H1 (cell line): ENCODE measurements at regions not wholly inside any gene's neighbourhood (a gene's known extent, or its start where the extent isn't known, plus 50 kb on each side); places are given as distances from the start of the nearest gene placed in this dataset.

Experiments
- CTCF ChIA-PET: fragments of 300-600 bp; sonication (Branson Sonifier 250); formaldehyde crosslinking; loops from one replicate; lab custom pipeline; 2021; ENCODE audit not compliant: partially characterized antibody; lab: Charles Lee
- POLR2A ChIA-PET: fragments of 300-600 bp; sonication (Branson Sonifier 250); formaldehyde crosslinking; loops from one replicate; lab custom pipeline; 2021; ENCODE audit warnings: inconsistent platforms; ENCODE audit not compliant: partially characterized antibody; lab: Charles Lee
- DNase-seq, 2 experiments: peaks; one replicate each; pipeline versions ENCODE4 v3.0.0 to v3.0.0-alpha.2; 2010 to 2022; ENCODE audit warnings: low spot score in 2 of 2, low read depth in 1 of 2, mixed read lengths in 1 of 2
- FAIRE-seq: peaks from 2 replicates; lab custom pipeline; 2011; peaks lifted over from hg19 to GRCh38; lab: Jason Lieb, UNC
- H2AFZ ChIP-seq: 2 replicates; pipeline ENCODE4 v1.8.1; 2012; ENCODE audit warnings: low read length, inconsistent platforms
- H2AK5ac ChIP-seq: 2 replicates; pipeline ENCODE4 v1.6.1; 2013; ENCODE audit warnings: low read depth, low read length
- H2BK120ac ChIP-seq: replicated peaks from 2 replicates; pipeline ENCODE3; 2013; ENCODE audit warnings: low read depth, low read length, inconsistent platforms
- H2BK12ac ChIP-seq: 2 replicates; pipeline ENCODE4 v1.6.1; 2013; ENCODE audit warnings: low read depth, low read length
- H2BK15ac ChIP-seq: 2 replicates; pipeline ENCODE4 v1.6.1; 2013; ENCODE audit warnings: low read length
- H2BK20ac ChIP-seq: 2 replicates; pipeline ENCODE4 v1.6.1; 2013; ENCODE audit warnings: low read length
- H2BK5ac ChIP-seq: 2 replicates; pipeline ENCODE4 v1.6.1; 2013; ENCODE audit warnings: low read depth, low read length
- H3K14ac ChIP-seq: 2 replicates; pipeline ENCODE4 v1.6.1; 2013; ENCODE audit warnings: inconsistent platforms; ENCODE audit not compliant: insufficient read length
- H3K18ac ChIP-seq: 2 replicates; pipeline ENCODE4 v1.6.1; 2013; ENCODE audit warnings: low read length; ENCODE audit errors: extremely low read depth
- H3K23ac ChIP-seq: 2 replicates; pipeline ENCODE4 v1.6.1; 2013; ENCODE audit warnings: inconsistent platforms; ENCODE audit not compliant: insufficient read length
- H3K23me2 ChIP-seq: 2 replicates; pipeline ENCODE4 v1.6.1; 2013; ENCODE audit warnings: low read depth, low read length
- H3K27ac ChIP-seq: 2 replicates; pipeline ENCODE4 v1.6.1; 2011; ENCODE audit warnings: low read depth, low read length, inconsistent platforms
- H3K27me3 ChIP-seq, 4 experiments: replicated peaks in 1 of 4; 1 replicate in 1 of 4; 2 replicates in 3 of 4; pipeline versions ENCODE4 v1.6.1 to v1.8.1; 2011 to 2013; ENCODE audit warnings: low read length in 3 of 4, mild to moderate bottlenecking in 3 of 4, inconsistent platforms in 2 of 4, mixed read lengths in 2 of 4, moderate library complexity in 1 of 4; ENCODE audit not compliant: control insufficient read depth in 3 of 4, insufficient read depth in 3 of 4; ENCODE audit errors: extremely low read depth in 1 of 4
- H3K36me3 ChIP-seq, 4 experiments: 2 replicates each; pipeline versions ENCODE4 v1.6.1 to v1.8.1; 2011 to 2013; ENCODE audit warnings: mild to moderate bottlenecking in 4 of 4, low read length in 3 of 4, moderate library complexity in 2 of 4, control low read depth in 1 of 4, inconsistent platforms in 1 of 4; ENCODE audit not compliant: insufficient read depth in 4 of 4, control insufficient read depth in 2 of 4
- H3K4ac ChIP-seq: replicated peaks from 2 replicates; pipeline ENCODE3; 2013; ENCODE audit warnings: low read length, low read depth, mixed read lengths, inconsistent platforms; ENCODE audit not compliant: insufficient read length
- H3K4me1 ChIP-seq, 4 experiments: replicated peaks in 1 of 4; 1 replicate in 1 of 4; 2 replicates in 3 of 4; pipeline versions ENCODE4 v1.6.1 to v1.8.1; 2011 to 2013; ENCODE audit warnings: low read length in 3 of 4, inconsistent platforms in 2 of 4, mixed read lengths in 1 of 4; ENCODE audit not compliant: insufficient read depth in 4 of 4, control insufficient read depth in 3 of 4
- H3K4me2 ChIP-seq, 2 experiments: 2 replicates each; pipeline versions ENCODE4 v1.6.1 to v1.8.1; 2011 to 2013; ENCODE audit warnings: low read depth in 2 of 2, low read length in 2 of 2, control low read depth in 1 of 2, inconsistent platforms in 1 of 2, mild to moderate bottlenecking in 1 of 2; ENCODE audit not compliant: insufficient read depth in 1 of 2
- H3K4me3 ChIP-seq, 4 experiments: fragments of 200-600, 300-600 bp in 1 of 4; sonication (generic), shearing (Covaris generic), sonication (Bioruptor Twin) in 1 of 4; 2 replicates each; pipeline versions ENCODE4 v1.5.1 to v1.8.1; 2011 to 2016; ENCODE audit warnings: low read length in 4 of 4, low read depth in 3 of 4, control low read depth in 2 of 4, inconsistent platforms in 2 of 4, mild to moderate bottlenecking in 2 of 4, mixed read lengths in 1 of 4, moderate library complexity in 1 of 4; ENCODE audit not compliant: insufficient read depth in 2 of 4; ENCODE audit errors: extremely low read depth in 1 of 4
- H3K56ac ChIP-seq: replicated peaks from 2 replicates; pipeline ENCODE3; 2013; ENCODE audit warnings: low read depth, mild to moderate bottlenecking, mixed read lengths, low read length, inconsistent platforms; ENCODE audit not compliant: insufficient read length
- H3K79me1 ChIP-seq: 2 replicates; pipeline ENCODE4 v1.6.1; 2013; ENCODE audit warnings: low read depth, low read length, control low read depth
- H3K79me2 ChIP-seq, 2 experiments: 2 replicates each; pipeline versions ENCODE4 v1.6.1 to v1.8.1; 2012 to 2013; ENCODE audit warnings: low read length in 2 of 2, mild to moderate bottlenecking in 2 of 2, inconsistent platforms in 1 of 2; ENCODE audit not compliant: insufficient read depth in 2 of 2, control insufficient read depth in 1 of 2
- H3K9ac ChIP-seq, 4 experiments: replicated peaks in 1 of 4; 1 replicate in 1 of 4; 2 replicates in 3 of 4; pipeline versions ENCODE4 v1.6.1 to v1.8.1; 2011 to 2013; ENCODE audit warnings: low read depth in 3 of 4, low read length in 3 of 4, control low read depth in 2 of 4, mild to moderate bottlenecking in 2 of 4, moderate library complexity in 2 of 4, inconsistent platforms in 1 of 4; ENCODE audit errors: extremely low read depth in 1 of 4
- H3K9me3 ChIP-seq, 2 experiments: 2 replicates each; pipeline versions ENCODE4 v1.6.1 to v1.8.1; 2012 to 2013; ENCODE audit warnings: mild to moderate bottlenecking in 2 of 2, moderate library complexity in 2 of 2, control low read depth in 1 of 2, inconsistent platforms in 1 of 2, low read depth in 1 of 2, low read length in 1 of 2, mixed read lengths in 1 of 2; ENCODE audit not compliant: insufficient read depth in 2 of 2
- H4K20me1 ChIP-seq, 2 experiments: replicated peaks in 1 of 2; 2 replicates each; pipeline versions ENCODE3 to v1.8.1; 2011 to 2013; ENCODE audit warnings: inconsistent platforms in 2 of 2, low read length in 2 of 2, mild to moderate bottlenecking in 1 of 2; ENCODE audit not compliant: insufficient read depth in 2 of 2, control insufficient read depth in 1 of 2
- H4K5ac ChIP-seq: 2 replicates; pipeline ENCODE4 v1.6.1; 2013; ENCODE audit warnings: low read length, low read depth, mixed read lengths, inconsistent platforms; ENCODE audit not compliant: insufficient read length
- H4K8ac ChIP-seq: 2 replicates; pipeline ENCODE4 v1.8.0; 2013; ENCODE audit warnings: mild to moderate bottlenecking, moderate library complexity, low read length, inconsistent platforms; ENCODE audit not compliant: insufficient read depth; ENCODE audit errors: extremely low read depth
- H4K91ac ChIP-seq: replicated peaks from 2 replicates; pipeline ENCODE3; 2013; ENCODE audit warnings: low read length, mixed read lengths, inconsistent platforms; ENCODE audit not compliant: insufficient read length
- CREB1 ChIP-seq: IDR thresholded peaks from 2 replicates; pipeline ENCODE4 v1.6.1; 2012; ENCODE audit warnings: inconsistent platforms
- CTBP2 ChIP-seq: IDR thresholded peaks from 2 replicates; pipeline ENCODE4 v1.7.0; 2011; ENCODE audit warnings: borderline replicate concordance, mild to moderate bottlenecking, moderate library complexity, mixed read lengths, low read length; ENCODE audit not compliant: insufficient read depth, insufficient read length
- EP300 ChIP-seq, 2 experiments: IDR thresholded peaks; 1 replicate in 1 of 2; 2 replicates in 1 of 2; pipeline ENCODE4 v1.6.1; 2011 to 2012; ENCODE audit warnings: low read depth in 2 of 2, low read length in 2 of 2, mild to moderate bottlenecking in 2 of 2, borderline replicate concordance in 1 of 2, inconsistent platforms in 1 of 2, moderate library complexity in 1 of 2
- FOSL1 ChIP-seq: IDR thresholded peaks from 2 replicates; pipeline ENCODE4 v1.6.1; 2011; ENCODE audit warnings: mild to moderate bottlenecking, low read depth, low read length, moderate library complexity; ENCODE audit not compliant: insufficient read depth
- JUN ChIP-seq: IDR thresholded peaks from 2 replicates; pipeline ENCODE4 v1.6.1; 2011; ENCODE audit warnings: low read depth, mild to moderate bottlenecking, improper control_type of control experiment, low read length
- KDM5A ChIP-seq: fragments of 200-600 bp; IDR thresholded peaks from 2 replicates; pipeline ENCODE4 v1.7.1; 2012; ENCODE audit warnings: mild to moderate bottlenecking, low read length, inconsistent platforms, mixed read lengths
- NRF1 ChIP-seq: IDR thresholded peaks from 2 replicates; pipeline ENCODE4 v1.6.1; 2011; ENCODE audit warnings: mild to moderate bottlenecking, low read depth, low read length, improper control_type of control experiment
- PHF8 ChIP-seq: fragments of 200-600 bp; sonication (generic); conservative IDR thresholded peaks from 2 replicates; pipeline ENCODE4 v1.7.1; 2012; ENCODE audit warnings: low read depth, mild to moderate bottlenecking, inconsistent platforms, low read length, moderate library complexity
- RXRA ChIP-seq: IDR thresholded peaks from 2 replicates; pipeline ENCODE4 v1.6.1; 2011; ENCODE audit warnings: low read depth, mild to moderate bottlenecking, low read length, moderate library complexity; ENCODE audit not compliant: insufficient read depth
- SP1 ChIP-seq: IDR thresholded peaks from 2 replicates; pipeline ENCODE4 v1.6.1; 2011; ENCODE audit warnings: low read depth, low read length
- SP4 ChIP-seq: IDR thresholded peaks from 2 replicates; pipeline ENCODE4 v1.6.1; 2012; ENCODE audit warnings: low read length, inconsistent platforms
- TCF12 ChIP-seq: IDR thresholded peaks from 2 replicates; pipeline ENCODE4 v1.6.1; 2011; ENCODE audit warnings: low read depth, mild to moderate bottlenecking, low read length
- YY1 ChIP-seq: IDR thresholded peaks from 2 replicates; pipeline ENCODE4 v1.6.1; 2011; ENCODE audit warnings: low read depth, mild to moderate bottlenecking, low read length
- WGBS, 2 experiments: shearing (Covaris generic) in 1 of 2; methylation state at CpG; one replicate each; pipeline versions ENCODE4 v1.1.6 to v1.1.7; 2013 to 2015; ENCODE audit warnings: low lambda C conversion rate in 2 of 2, mixed read lengths in 2 of 2, inconsistent platforms in 1 of 2, low coverage in 1 of 2, missing lambda C conversion rate in 1 of 2; ENCODE audit not compliant: insufficient replicate concordance in 2 of 2, insufficient coverage in 1 of 2, insufficient read length in 1 of 2; ENCODE audit errors: extremely low coverage in 1 of 2, missing lambda C conversion rate in 1 of 2; 5-methylcytosine and 5-hydroxymethylcytosine counted together

DNA sequence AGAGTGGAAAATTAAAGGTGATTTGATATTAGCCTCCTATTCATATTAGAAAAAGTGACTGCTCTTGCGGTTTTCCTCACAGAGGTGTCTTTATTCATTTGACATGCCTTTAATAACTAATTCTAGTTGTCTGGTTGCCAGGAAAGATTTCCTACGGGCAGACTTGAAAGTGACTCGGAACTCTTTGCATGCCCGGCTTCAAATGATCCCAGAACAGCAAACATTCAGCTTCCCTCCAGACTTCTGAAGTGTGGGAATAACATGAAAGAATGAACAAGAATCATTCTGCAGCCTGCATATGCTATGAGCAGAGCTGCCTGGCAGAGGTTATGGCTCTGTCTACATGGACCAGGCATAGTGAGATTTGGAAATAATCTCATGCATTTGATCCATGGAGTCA lies 89.6 kb upstream of the PKDCC start:
- H4K20me1 ChIP-seq, result no peaks in the 10 kb centered on the region
- H4K5ac ChIP-seq, result no peak overlapping the region
- H3K9ac ChIP-seq, result no peak overlapping the region
- no peak overlapping the region for H2BK15ac ChIP-seq
- H3K27ac ChIP-seq, result no peak overlapping the region
- peaks cover 0 to under 1% (median 0%) of the 10 kb centered on the region in 4 experiments; a peak in 1 of 7 replicates for H3K4me1 ChIP-seq
- no peak overlapping the region for H2BK12ac ChIP-seq
- DNase-seq, result no peak
- H3K14ac ChIP-seq, result no peak overlapping the region
- H3K23ac ChIP-seq, result no peak overlapping the region
- H4K8ac ChIP-seq, result no peak overlapping the region
- H3K18ac ChIP-seq, result no peak overlapping the region
- no peaks in the 10 kb centered on the region for H3K79me1 ChIP-seq
- no peaks in the 10 kb centered on the region for H3K27me3 ChIP-seq
- no peak overlapping the region for H2BK5ac ChIP-seq
- ChIA-PET CTCF (interaction anchor here (0.9 to 2.1 kb wide), 6 partner anchors 19 to 138 kb away, joined by 3 to 7 read pairs (median 5); no protein-coding TSS in a partner anchor), POLR2A (interaction anchor here (1.4 kb wide), 1 partner anchor 10 kb away, joined by 5 read pairs; no protein-coding TSS in a partner anchor)
- no peak overlapping the region for H3K4me3 ChIP-seq
- peaks cover 4% of the 10 kb centered on the region; the same call in 1 of the 2 replicates for H3K23me2 ChIP-seq
- H2BK120ac ChIP-seq, result no peak overlapping the region
- H2AFZ ChIP-seq, result no peak overlapping the region
- no peaks in the 10 kb centered on the region for H3K36me3 ChIP-seq
- H3K79me2 ChIP-seq, result no peaks in the 10 kb centered on the region; a peak in 1 of 4 replicates
- H4K91ac ChIP-seq, result no peak overlapping the region
- no peak overlapping the region for H2AK5ac ChIP-seq
- H2BK20ac ChIP-seq, result no peak overlapping the region
- no peak for TF ChIP-seq PHF8
- TF ChIP-seq EP300 (IDR thresholded peaks at IDR 0.05; ENCODE audit: borderline replicate concordance in 1 of 2, low read depth in 2 of 2, low read length in 2 of 2), result no peak
- TF ChIP-seq SP1, result no peak
- no peak for TF ChIP-seq NRF1
- no peak for TF ChIP-seq YY1
- no peak for TF ChIP-seq FOSL1
- no peak for TF ChIP-seq CTBP2
- TF ChIP-seq CREB1, result no peak
- no peak for TF ChIP-seq RXRA
- no peak for TF ChIP-seq JUN
- TF ChIP-seq TCF12, result no peak
- no peak for TF ChIP-seq SP4
- TF ChIP-seq KDM5A, result no peak
- WGBS, 2 experiments, result 80% methylated on average over 4 of the region's 4 CpGs; no CpG with 5 or more reads in 1 of the 2 experiments
- no peaks in the 10 kb centered on the region for H3K9me3 ChIP-seq
- no peak overlapping the region for H3K4ac ChIP-seq
- no peak overlapping the region for H3K4me2 ChIP-seq
- H3K56ac ChIP-seq, result no peak overlapping the region
- FAIRE-seq, result no peak
